SK-N-SH treated with all-trans-retinoic acid at 6 μM for 48 hours (cell line): ENCODE measurements at regions not wholly inside any gene's neighbourhood (a gene's known extent, or its start where the extent isn't known, plus 50 kb on each side); places are given as distances from the start of the nearest gene placed in this dataset.

Experiments used
- ARNTL ChIP-seq: fragments of 450-650 bp; formaldehyde crosslinking; IDR thresholded peaks from 2 replicates; pipeline ENCODE4 v1.5.0; 2020; ENCODE audit warnings: low read depth, mild to moderate bottlenecking, moderate library complexity, borderline replicate concordance
- CSDC2 ChIP-seq: fragments of 250-450 bp; sonication (Bioruptor Pico); IDR thresholded peaks from 2 replicates; pipeline ENCODE4 v1.5.0; 2020; ENCODE audit warnings: mild to moderate bottlenecking, moderate library complexity
- PATZ1 ChIP-seq: fragments of 250-450 bp; sonication (Bioruptor Pico); IDR thresholded peaks from 2 replicates; pipeline ENCODE4 v1.8.0; 2020; ENCODE audit warnings: mild to moderate bottlenecking, moderate library complexity, borderline replicate concordance
- TOX ChIP-seq: fragments of 250-450 bp; sonication (Bioruptor Pico); IDR thresholded peaks from 2 replicates; pipeline ENCODE4 v1.8.0; 2021; ENCODE audit warnings: mild to moderate bottlenecking, moderate library complexity, borderline replicate concordance
- ZFP3 ChIP-seq: fragments of 250-450 bp; sonication (Bioruptor Pico); IDR thresholded peaks from 2 replicates; pipeline ENCODE4 v1.5.0; 2020; ENCODE audit warnings: mild to moderate bottlenecking, moderate library complexity
- ZNF565 ChIP-seq: fragments of 450-650 bp; formaldehyde crosslinking; conservative IDR thresholded peaks from 2 replicates; pipeline ENCODE4 v1.5.0; 2020; ENCODE audit warnings: low read depth, mild to moderate bottlenecking, moderate library complexity
- ZNF70 ChIP-seq: fragments of 450-650 bp; formaldehyde crosslinking; IDR thresholded peaks from 2 replicates; pipeline ENCODE4 v1.5.0; 2020; ENCODE audit warnings: mild to moderate bottlenecking, moderate library complexity

- no peak for TF ChIP-seq ZNF70 (CRISPR knock-in tag)
- no peak for TF ChIP-seq TOX
- no peak for TF ChIP-seq CSDC2 (CRISPR knock-in tag)
- TF ChIP-seq ZNF565: no peak
- no peak for TF ChIP-seq ARNTL (CRISPR knock-in tag)
- TF ChIP-seq ZFP3 (CRISPR knock-in tag): no peak
- no peak for TF ChIP-seq PATZ1 (CRISPR knock-in tag)
These were observed 335.2 kb downstream of the NSUN3 start for GRCh38 chr3:94398036-94398435.
